Activated effector memory CD4-positive, alpha-beta T cell treated with Interleukin-2 at 50 U/mL for 16 hours (primary cell): ENCODE measurements at regions not wholly inside any gene's neighbourhood (a gene's known extent, or its start where the extent isn't known, plus 50 kb on each side); places are given as distances from the start of the nearest gene placed in this dataset.

Experiments
- DNase-seq: peaks from one replicate; pipeline ENCODE4 v3.0.0-alpha.2; 2020

- no peak for DNase-seq
Measured at GRCh38 chr14:71855399-71856036, 76.7 kb upstream of the RGS6 start.

GRCh38 chr14:71856199-71856919, 75.9 kb upstream of the RGS6 start:
- no peak for DNase-seq

- DNase-seq, result no peak
Measured at GRCh38 chr14:71863049-71863448, 69.2 kb upstream of the RGS6 start.

GRCh38 chr14:71863766-71864165, 68.5 kb upstream of the RGS6 start:
- no peak for DNase-seq
